MCF 10A (cell line): ENCODE measurements at regions not wholly inside any gene's neighbourhood (a gene's known extent, or its start where the extent isn't known, plus 50 kb on each side); places are given as distances from the start of the nearest gene placed in this dataset.

Experiments
- BruUV-seq: library from RNA; stranded (reverse); fragments of 400-500 nt; replicated peaks from 2 replicates; lab custom pipeline; 2021; lab: Mats Ljungman, UMichigan
- CTCF ChIA-PET: fragments of 300-600 bp; sonication (Branson Sonifier 250); formaldehyde crosslinking; extraction: SDS; loops from one replicate; lab custom pipeline; 2021; ENCODE audit warnings: antibody characterized with exemption, inconsistent platforms; lab: Yijun Ruan, JAX
- POLR2A ChIA-PET: fragments of 300-600, 350-650 bp; sonication (Branson Sonifier 250); formaldehyde crosslinking; extraction: SDS; loops from one replicate; lab custom pipeline; 2020; ENCODE audit warnings: antibody characterized with exemption, inconsistent platforms; lab: Yijun Ruan, JAX
- DNase-seq: peaks from one replicate; pipeline ENCODE4 v3.0.0-alpha.2; 2018; ENCODE audit not compliant: unreplicated experiment
- H3K27ac Mint-ChIP-seq: one replicate; pipeline ENCODE4 v1.8.0; 2022; ENCODE audit warnings: mild to moderate bottlenecking, low read depth, mixed read lengths; ENCODE audit not compliant: unreplicated experiment
- H3K27me3 Mint-ChIP-seq: one replicate; pipeline ENCODE4 v1.8.0; 2022; ENCODE audit warnings: mixed read lengths; ENCODE audit not compliant: insufficient read depth, unreplicated experiment
- H3K36me3 Mint-ChIP-seq: one replicate; pipeline ENCODE4 v1.8.0; 2022; ENCODE audit warnings: mild to moderate bottlenecking, moderate library complexity, mixed read lengths; ENCODE audit not compliant: insufficient read depth, unreplicated experiment
- H3K4me1 Mint-ChIP-seq: one replicate; pipeline ENCODE4 v1.8.0; 2022; ENCODE audit warnings: mixed read lengths; ENCODE audit not compliant: insufficient read depth, unreplicated experiment
- H3K4me3 Mint-ChIP-seq: one replicate; pipeline ENCODE4 v1.8.0; 2022; ENCODE audit warnings: mild to moderate bottlenecking, moderate library complexity, mixed read lengths; ENCODE audit not compliant: unreplicated experiment
- H3K9me3 Mint-ChIP-seq: one replicate; pipeline ENCODE4 v1.8.0; 2022; ENCODE audit warnings: mixed read lengths; ENCODE audit not compliant: unreplicated experiment
- intact Hi-C: fragments of 100-400 bp; cut with micrococcal nuclease; formaldehyde crosslinking; loops from 2 replicates; pipeline ENCODE4 v1.14.1; 2022
- TF ChIP-seq, protein P1 (sequence below): fragments of 200-600 bp; IDR thresholded peaks from one replicate; pipeline ENCODE4 v1.8.0; 2022; ENCODE audit warnings: antibody characterized with exemption, mild to moderate bottlenecking; ENCODE audit not compliant: unreplicated experiment

DNA sequence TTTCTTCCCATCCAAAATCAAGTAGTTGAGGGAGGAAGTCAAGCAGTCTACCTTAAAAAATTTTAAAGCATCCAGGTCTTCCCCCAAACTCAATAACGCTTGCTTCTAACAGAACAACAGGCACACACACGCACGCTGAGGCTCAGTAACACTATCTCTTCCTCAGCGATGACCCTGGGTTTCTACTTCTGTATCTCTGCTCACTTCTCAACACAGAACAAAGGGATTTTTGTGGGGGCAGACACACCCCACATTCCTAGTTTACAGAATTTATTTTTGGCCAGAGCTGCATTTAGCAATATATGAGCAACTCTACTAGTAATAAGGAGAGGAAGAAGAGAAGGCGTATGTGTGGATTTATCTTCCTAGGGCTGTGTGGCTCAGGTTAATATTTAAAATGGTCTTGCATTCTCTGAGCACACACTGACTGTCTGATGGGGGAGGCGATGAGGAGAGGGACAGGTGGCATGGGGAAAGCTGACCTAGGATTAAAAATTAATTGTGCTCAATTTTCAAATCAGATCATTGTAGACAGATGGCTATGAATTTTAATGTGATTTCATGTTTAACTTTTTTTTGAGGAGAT, 71.3 kb upstream of the PPM1B start:
- peaks cover 14% of the 10 kb centered on the region for H3K4me1 Mint-ChIP-seq
- BruUV-seq, result no TSS peak
- TF ChIP-seq, protein P1, sequence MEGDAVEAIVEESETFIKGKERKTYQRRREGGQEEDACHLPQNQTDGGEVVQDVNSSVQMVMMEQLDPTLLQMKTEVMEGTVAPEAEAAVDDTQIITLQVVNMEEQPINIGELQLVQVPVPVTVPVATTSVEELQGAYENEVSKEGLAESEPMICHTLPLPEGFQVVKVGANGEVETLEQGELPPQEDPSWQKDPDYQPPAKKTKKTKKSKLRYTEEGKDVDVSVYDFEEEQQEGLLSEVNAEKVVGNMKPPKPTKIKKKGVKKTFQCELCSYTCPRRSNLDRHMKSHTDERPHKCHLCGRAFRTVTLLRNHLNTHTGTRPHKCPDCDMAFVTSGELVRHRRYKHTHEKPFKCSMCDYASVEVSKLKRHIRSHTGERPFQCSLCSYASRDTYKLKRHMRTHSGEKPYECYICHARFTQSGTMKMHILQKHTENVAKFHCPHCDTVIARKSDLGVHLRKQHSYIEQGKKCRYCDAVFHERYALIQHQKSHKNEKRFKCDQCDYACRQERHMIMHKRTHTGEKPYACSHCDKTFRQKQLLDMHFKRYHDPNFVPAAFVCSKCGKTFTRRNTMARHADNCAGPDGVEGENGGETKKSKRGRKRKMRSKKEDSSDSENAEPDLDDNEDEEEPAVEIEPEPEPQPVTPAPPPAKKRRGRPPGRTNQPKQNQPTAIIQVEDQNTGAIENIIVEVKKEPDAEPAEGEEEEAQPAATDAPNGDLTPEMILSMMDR, result no peak
- ChIA-PET POLR2A (no interaction called here), CTCF (interaction anchor here (0.6 to 1.9 kb wide), 4 partner anchors 9 to 153 kb away, joined by 3 to 14 read pairs (median 8); no protein-coding TSS in a partner anchor)
- no peaks in the 10 kb centered on the region for H3K27me3 Mint-ChIP-seq
- H3K9me3 Mint-ChIP-seq, result peaks cover 7% of the 10 kb centered on the region
- H3K27ac Mint-ChIP-seq, result no peak overlapping the region
- H3K4me3 Mint-ChIP-seq, result no peak overlapping the region
- DNase-seq, result no peak
- intact Hi-C loops, result no loop called here
- H3K36me3 Mint-ChIP-seq, result no peaks in the 10 kb centered on the region

GRCh38 chr2:44098050-44098449, 70.6 kb upstream of the PPM1B start:
- no TSS peak for BruUV-seq
- Mint-ChIP-seq H3K27ac (no peak overlapping the region), H3K9me3 (peaks cover 7% of the 10 kb centered on the region), H3K4me1 (peaks cover 14% of the 10 kb centered on the region), H3K36me3 (no peaks in the 10 kb centered on the region), H3K27me3 (no peaks in the 10 kb centered on the region), H3K4me3 (no peak overlapping the region)
- ChIA-PET CTCF (interaction anchor here (0.6 to 1.9 kb wide), 3 partner anchors 10 to 152 kb away, joined by 3 to 14 read pairs (median 3); no protein-coding TSS in a partner anchor), POLR2A (no interaction called here)
- intact Hi-C loops, result no loop called here
- no peak for DNase-seq
- TF ChIP-seq, protein P1, result no peak

GRCh38 chr2:44098891-44099290, 69.8 kb upstream of the PPM1B start:
- Mint-ChIP-seq H3K9me3 (peaks cover 7% of the 10 kb centered on the region), H3K4me1 (peaks cover 14% of the 10 kb centered on the region), H3K27ac (no peak overlapping the region), H3K27me3 (no peaks in the 10 kb centered on the region), H3K36me3 (no peaks in the 10 kb centered on the region), H3K4me3 (no peak overlapping the region)
- no TSS peak for BruUV-seq
- TF ChIP-seq, protein P1, result no peak
- ChIA-PET CTCF (interaction anchor here (1.1 to 1.9 kb wide), 2 partner anchors 11 to 55 kb away, joined by 3 to 14 read pairs; no protein-coding TSS in a partner anchor), POLR2A (no interaction called here)
- no peak for DNase-seq
- intact Hi-C loops, result no loop called here

- Mint-ChIP-seq H3K36me3 (no peaks in the 10 kb centered on the region), H3K27ac (no peak overlapping the region), H3K4me3 (no peak overlapping the region), H3K27me3 (no peaks in the 10 kb centered on the region), H3K9me3 (peaks cover 7% of the 10 kb centered on the region), H3K4me1 (peaks cover 14% of the 10 kb centered on the region)
- ChIA-PET CTCF (interaction anchor here (0.5 to 0.8 kb wide), 3 partner anchors 14 to 379 kb away, joined by 3 read pairs; no protein-coding TSS in a partner anchor), POLR2A (no interaction called here)
- intact Hi-C loops, result no loop called here
- BruUV-seq, result no TSS peak
- peak; percentile 89 for DNase-seq
- TF ChIP-seq, protein P1, result no peak
Observed at GRCh38 chr2:44100351-44100750, 68.3 kb upstream of the PPM1B start.
